ENCODE measurements at regions not wholly inside any gene's neighbourhood (a gene's known extent, or its start where the extent isn't known, plus 50 kb on each side); places are given as distances from the start of the nearest gene placed in this dataset.

- DNase-seq, result no peak
Observed at GRCh38 chr15:62938825-62939224, 103.7 kb upstream of the TPM1 start.

GRCh38 chr15:62940093-62940754, 102.3 kb upstream of the TPM1 start:
- no peak for DNase-seq

- no peak for DNase-seq
Observed at GRCh38 chr15:62940755-62941361, 101.7 kb upstream of the TPM1 start.

GRCh38 chr15:62941699-62942098, 100.8 kb upstream of the TPM1 start:
- no peak for DNase-seq

GRCh38 chr15:62942428-62942827, 100.1 kb upstream of the TPM1 start:
- no peak for DNase-seq

- DNase-seq, result no peak
Observed at GRCh38 chr15:62945063-62945462, 97.5 kb upstream of the TPM1 start.

GRCh38 chr15:62945760-62946159, 96.8 kb upstream of the TPM1 start:
- no peak for DNase-seq

GRCh38 chr15:62946940-62947339, 95.6 kb upstream of the TPM1 start:
- no peak for DNase-seq

- no peak for DNase-seq
Observed at GRCh38 chr15:62950462-62950931, 92.0 kb upstream of the TPM1 start.

GRCh38 chr15:62951481-62951880, 91.1 kb upstream of the TPM1 start:
- no peak for DNase-seq

- no peak for DNase-seq
Observed at GRCh38 chr15:62953021-62953420, 89.5 kb upstream of the TPM1 start.

- no peak for DNase-seq
Observed at GRCh38 chr15:62953496-62954045, 89.0 kb upstream of the TPM1 start.

GRCh38 chr15:62957130-62957529, 85.4 kb upstream of the TPM1 start:
- no peak for DNase-seq

GRCh38 chr15:62958528-62959363, 83.8 kb upstream of the TPM1 start:
- DNase-seq, result no peak

- DNase-seq, result no peak
Observed at GRCh38 chr15:62961134-62961533, 81.4 kb upstream of the TPM1 start.

- no peak for DNase-seq
Observed at GRCh38 chr15:62962101-62962995, 80.2 kb upstream of the TPM1 start.

GRCh38 chr15:62964251-62964650, 78.3 kb upstream of the TPM1 start:
- no peak for DNase-seq

- DNase-seq, result no peak
Observed at GRCh38 chr15:62966294-62967078, 76.1 kb upstream of the TPM1 start.

- DNase-seq, result no peak
Observed at GRCh38 chr15:62968699-62969098, 73.8 kb upstream of the TPM1 start.

GRCh38 chr15:62969442-62970089, 73.0 kb upstream of the TPM1 start:
- no peak for DNase-seq

- DNase-seq, result no peak
Observed at GRCh38 chr15:62972814-62973213, 69.7 kb upstream of the TPM1 start.

Data from NCI-H345 (cell line).